H1 (cell line): ENCODE measurements at regions not wholly inside any gene's neighbourhood (a gene's known extent, or its start where the extent isn't known, plus 50 kb on each side); places are given as distances from the start of the nearest gene placed in this dataset.

Source experiments
- BCL11A ChIP-seq, 2 experiments: IDR thresholded peaks; one replicate each; pipeline ENCODE4 v1.6.1; 2011; ENCODE audit warnings: low read depth in 2 of 2, low read length in 2 of 2, mild to moderate bottlenecking in 2 of 2
- CHD1 ChIP-seq: IDR thresholded peaks from 2 replicates; pipeline ENCODE4 v1.6.1; 2012; ENCODE audit warnings: low read depth, low read length, improper control_type of control experiment
- SIN3A ChIP-seq, 2 experiments: IDR thresholded peaks in 1 of 2; conservative IDR thresholded peaks in 1 of 2; 2 replicates each; pipeline ENCODE4 v1.6.1; 2011 to 2012; ENCODE audit warnings: low read length in 2 of 2, improper control_type of control experiment in 1 of 2, low read depth in 1 of 2, mild to moderate bottlenecking in 1 of 2

DNA sequence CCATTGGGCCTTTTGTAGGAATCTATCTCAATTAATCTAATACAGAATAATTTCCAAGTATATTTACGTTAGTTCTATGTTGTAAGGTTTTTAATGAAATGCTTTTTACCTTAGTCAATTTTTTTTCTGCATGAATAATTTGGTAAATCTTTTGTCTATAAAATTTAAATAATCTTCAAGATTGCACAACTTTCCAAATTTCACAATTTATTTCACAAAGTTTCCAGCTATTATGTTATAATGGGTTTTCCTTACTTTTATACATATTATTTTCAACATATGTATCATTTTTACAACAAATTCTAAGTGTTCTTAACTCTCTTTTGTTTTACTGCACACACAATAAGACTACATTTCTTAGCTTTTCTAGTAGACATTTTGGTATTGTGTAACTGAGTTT lies 470.7 kb downstream of the ETV1 start (continued):
- TF ChIP-seq CHD1 (no peak), SIN3A (conservative IDR thresholded peaks at IDR 0.05 in 1 of 2, IDR thresholded peaks at IDR 0.05 in 1 of 2; ENCODE audit: low read depth in 1 of 2, low read length in 2 of 2) (no peak), BCL11A (IDR thresholded peaks at IDR 0.05; ENCODE audit: low read depth in 2 of 2, low read length in 2 of 2) (no peak)
